ENCODE measurements at regions not wholly inside any gene's neighbourhood (a gene's known extent, or its start where the extent isn't known, plus 50 kb on each side); places are given as distances from the start of the nearest gene placed in this dataset.

GRCh38 chr2:100743741-100744140 lies 76.2 kb upstream of the NPAS2 start:
- no peaks in the 10 kb centered on the region for H3K36me3 ChIP-seq
- peaks cover 0 to 15% of the 10 kb centered on the region in 2 donors for H3K4me1 ChIP-seq
- TF ChIP-seq CTCF (IDR thresholded peaks at IDR 0.05), result no peak
- H3K27me3 ChIP-seq, result no peaks in the 10 kb centered on the region
- H3K4me3 ChIP-seq, result no peak overlapping the region
- H3K9me3 ChIP-seq, result no peaks in the 10 kb centered on the region
- DNase-seq (ENCODE audit: low spot score), result no peak
- no peak overlapping the region for H3K27ac ChIP-seq

GRCh38 chr2:100744184-100744583 lies 75.8 kb upstream of the NPAS2 start:
- H3K27ac ChIP-seq, result no peak overlapping the region
- no peaks in the 10 kb centered on the region for H3K36me3 ChIP-seq
- H3K9me3 ChIP-seq, result no peaks in the 10 kb centered on the region
- DNase-seq (ENCODE audit: low spot score), result no peak
- no peaks in the 10 kb centered on the region for H3K27me3 ChIP-seq
- peaks cover 0 to 15% of the 10 kb centered on the region in 2 donors for H3K4me1 ChIP-seq
- no peak overlapping the region for H3K4me3 ChIP-seq
- no peak for TF ChIP-seq CTCF (IDR thresholded peaks at IDR 0.05)

DNA sequence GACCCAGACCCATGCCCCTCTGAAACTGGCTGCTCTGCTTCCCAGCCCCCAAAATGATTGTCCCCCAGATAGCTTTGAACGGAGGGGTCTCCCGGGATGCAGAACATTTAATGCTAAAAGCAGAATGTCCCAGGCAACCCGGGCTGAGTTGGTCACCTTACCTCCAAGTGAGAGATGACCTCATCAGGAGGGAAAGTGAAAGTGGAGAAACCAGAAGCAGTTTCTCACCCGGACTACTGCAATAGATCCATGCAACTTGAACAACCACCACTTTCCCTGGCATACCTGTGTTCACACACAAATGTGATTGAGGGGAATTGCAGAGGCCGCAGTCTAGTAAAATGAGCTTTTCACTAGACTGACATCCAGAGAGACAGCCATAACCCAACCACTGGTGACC lies 75.3 kb upstream of the NPAS2 start:
- Histone ChIP-seq H3K27me3 (no peaks in the 10 kb centered on the region), H3K36me3 (no peaks in the 10 kb centered on the region), H3K4me3 (no peak overlapping the region), H3K4me1 (peaks cover 0 to 15% of the 10 kb centered on the region in 2 donors), H3K9me3 (no peaks in the 10 kb centered on the region), H3K27ac (no peak overlapping the region)
- TF ChIP-seq CTCF (IDR thresholded peaks at IDR 0.05), result no peak
- DNase-seq (ENCODE audit: low spot score), result no peak

DNA sequence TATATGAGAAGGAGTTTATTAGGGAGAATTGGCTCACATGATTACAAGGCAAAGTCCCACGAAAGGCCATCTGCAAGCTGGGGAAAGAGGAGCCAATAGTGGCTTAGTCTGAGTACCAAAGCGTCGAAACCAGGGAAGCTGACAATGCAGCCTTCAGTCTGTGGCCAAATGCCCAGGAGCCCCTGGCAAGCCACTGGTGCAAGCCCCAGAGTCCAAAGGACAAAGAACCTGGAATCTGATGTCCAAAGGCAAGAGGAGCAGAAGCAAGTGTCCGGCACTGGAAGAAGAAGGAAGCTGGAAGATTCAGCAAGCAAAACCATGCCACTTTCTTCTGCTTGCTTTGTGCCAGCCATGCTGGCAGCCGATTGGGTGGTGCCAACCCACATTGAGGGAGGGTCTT lies 74.3 kb upstream of the NPAS2 start:
- H3K36me3 ChIP-seq, result no peaks in the 10 kb centered on the region

DNA sequence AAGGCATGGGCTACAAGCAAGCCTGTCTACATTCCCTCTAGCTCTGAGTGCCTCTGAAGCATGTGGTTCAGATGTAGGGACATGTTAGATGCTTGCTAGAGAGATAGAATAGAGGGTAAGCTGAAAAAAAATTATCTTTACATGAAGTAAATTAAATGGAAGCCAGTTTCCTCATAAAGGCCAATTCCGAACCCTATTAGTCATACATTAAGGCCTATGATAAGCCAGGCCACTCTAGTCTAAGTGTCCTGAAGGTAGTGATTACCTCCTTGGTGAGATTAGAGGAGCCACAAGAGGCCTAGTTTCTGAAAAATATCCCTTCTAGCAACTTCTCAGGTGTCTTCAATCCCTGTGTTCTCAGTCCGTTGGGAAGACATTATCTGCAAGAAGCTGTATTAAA lies 72.4 kb upstream of the NPAS2 start:
- DNase-seq (ENCODE audit: low spot score), result no peak
- Histone ChIP-seq H3K27me3 (no peaks in the 10 kb centered on the region), H3K4me1 (peaks cover 0 to 24% of the 10 kb centered on the region in 2 donors), H3K36me3 (no peaks in the 10 kb centered on the region), H3K27ac (no peak overlapping the region), H3K4me3 (no peak overlapping the region), H3K9me3 (no peaks in the 10 kb centered on the region)
- TF ChIP-seq CTCF (IDR thresholded peaks at IDR 0.05), result no peak

More for the DNA sequence above, 74.3 kb upstream of the NPAS2 start:
- Histone ChIP-seq H3K27ac (no peak overlapping the region), H3K9me3 (no peaks in the 10 kb centered on the region), H3K4me1 (peaks cover 0 to 15% of the 10 kb centered on the region in 2 donors), H3K27me3 (no peaks in the 10 kb centered on the region), H3K4me3 (no peak overlapping the region)
- TF ChIP-seq CTCF (IDR thresholded peaks at IDR 0.05), result no peak
- DNase-seq (ENCODE audit: low spot score), result no peak

GRCh38 chr2:100747996-100748615 lies 71.8 kb upstream of the NPAS2 start:
- Histone ChIP-seq H3K27me3 (no peaks in the 10 kb centered on the region), H3K4me1 (peaks cover 0 to 26% of the 10 kb centered on the region in 2 donors), H3K4me3 (no peak overlapping the region), H3K36me3 (no peaks in the 10 kb centered on the region), H3K9me3 (no peaks in the 10 kb centered on the region), H3K27ac (no peak overlapping the region)
- no peak for TF ChIP-seq CTCF (IDR thresholded peaks at IDR 0.05)
- DNase-seq (ENCODE audit: low spot score), result no peak

Measured in right atrium auricular region (tissue), 2 donors.